Breast epithelium (tissue), 4 donors: ENCODE measurements at regions not wholly inside any gene's neighbourhood (a gene's known extent, or its start where the extent isn't known, plus 50 kb on each side); places are given as distances from the start of the nearest gene placed in this dataset.

Experiments
- DNase-seq, 2 donors: peaks; one replicate each; pipeline ENCODE4 v3.0.0-alpha.2; 2019; ENCODE audit warnings: low spot score in 2 of 2
- H3K27ac ChIP-seq, 2 donors: fragments of 200-600 bp; sonication (generic) in 1 of 2; one replicate each; pipeline ENCODE4 v1.5.1; 2016 to 2019; ENCODE audit warnings: mild to moderate bottlenecking in 1 of 2
- H3K27me3 ChIP-seq, 2 donors: fragments of 200-600 bp; sonication (generic) in 1 of 2; one replicate each; pipeline versions ENCODE4 v1.5.1 to v1.6.0; 2017 to 2019; ENCODE audit warnings: control low read depth in 1 of 2, mild to moderate bottlenecking in 1 of 2
- H3K36me3 ChIP-seq: fragments of 200-600 bp; one replicate; pipeline ENCODE4 v1.5.1; 2019
- H3K4me1 ChIP-seq, 2 donors: fragments of 200-600 bp; sonication (generic); one replicate each; pipeline ENCODE4 v1.5.1; 2016 to 2019; ENCODE audit warnings: control low read depth in 1 of 2
- H3K4me3 ChIP-seq, 3 donors: fragments of 200-600 bp; sonication (generic); 1 replicate in 2 of 3; 2 replicates in 1 of 3; pipeline ENCODE4 v1.5.1; 2016 to 2019; ENCODE audit warnings: mild to moderate bottlenecking in 3 of 3, moderate library complexity in 2 of 3
- H3K9me3 ChIP-seq, 2 donors: fragments of 200-600 bp; sonication (generic) in 1 of 2; one replicate each; pipeline ENCODE4 v1.5.1; 2016 to 2019; ENCODE audit warnings: control low read depth in 1 of 2
- POLR2A ChIP-seq: fragments of 450-650 bp; IDR thresholded peaks from one replicate; pipeline ENCODE4 v1.6.1; 2016; ENCODE audit warnings: antibody characterized with exemption, mild to moderate bottlenecking, moderate library complexity
- POLR2AphosphoS5 ChIP-seq, 3 donors: sonication (generic); formaldehyde crosslinking; IDR thresholded peaks; one replicate each; pipeline ENCODE4 v1.6.1; 2017; ENCODE audit warnings: antibody characterized with exemption in 3 of 3
- intact Hi-C: fragments of 100-400 bp; cut with DNase I; formaldehyde crosslinking; loops from one replicate; pipeline ENCODE4 v1.15.1; 2023; ENCODE audit warnings: low total_unique reads
- TF ChIP-seq, protein P1 (sequence below), 3 donors: fragments of 450-650 bp; IDR thresholded peaks; one replicate each; pipeline ENCODE4 v1.5.1; 2016 to 2017; ENCODE audit warnings: antibody characterized with exemption in 3 of 3, mild to moderate bottlenecking in 3 of 3, moderate library complexity in 3 of 3

DNA sequence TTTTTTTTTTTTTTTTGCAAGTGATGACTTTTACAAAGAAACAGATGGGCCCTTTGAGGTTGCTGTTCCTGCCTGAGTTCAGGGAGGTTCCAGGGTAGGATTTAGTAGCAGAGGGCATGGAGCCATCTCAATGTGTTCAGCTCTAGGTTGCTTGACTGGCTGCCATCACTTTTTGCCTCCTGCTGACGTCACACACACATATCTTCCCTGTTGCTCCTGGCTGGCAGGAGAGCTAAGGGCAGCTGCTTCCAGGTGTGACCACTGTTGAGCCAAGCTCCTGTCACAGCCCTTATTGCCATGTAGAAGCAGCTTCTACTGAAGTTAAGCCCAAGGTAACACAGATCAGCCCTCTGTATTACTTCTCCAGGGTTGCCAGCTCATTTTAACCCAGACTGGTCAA lies 394.2 kb upstream of the SPRED2 start:
- Histone ChIP-seq H3K27me3 (no peaks in the 10 kb centered on the region), H3K27ac (no peak overlapping the region), H3K4me3 (no peak overlapping the region), H3K9me3 (peaks cover 0 to 7% of the 10 kb centered on the region in 2 donors), H3K36me3 (no peaks in the 10 kb centered on the region), H3K4me1 (no peaks in the 10 kb centered on the region)
- TF ChIP-seq, protein P1, sequence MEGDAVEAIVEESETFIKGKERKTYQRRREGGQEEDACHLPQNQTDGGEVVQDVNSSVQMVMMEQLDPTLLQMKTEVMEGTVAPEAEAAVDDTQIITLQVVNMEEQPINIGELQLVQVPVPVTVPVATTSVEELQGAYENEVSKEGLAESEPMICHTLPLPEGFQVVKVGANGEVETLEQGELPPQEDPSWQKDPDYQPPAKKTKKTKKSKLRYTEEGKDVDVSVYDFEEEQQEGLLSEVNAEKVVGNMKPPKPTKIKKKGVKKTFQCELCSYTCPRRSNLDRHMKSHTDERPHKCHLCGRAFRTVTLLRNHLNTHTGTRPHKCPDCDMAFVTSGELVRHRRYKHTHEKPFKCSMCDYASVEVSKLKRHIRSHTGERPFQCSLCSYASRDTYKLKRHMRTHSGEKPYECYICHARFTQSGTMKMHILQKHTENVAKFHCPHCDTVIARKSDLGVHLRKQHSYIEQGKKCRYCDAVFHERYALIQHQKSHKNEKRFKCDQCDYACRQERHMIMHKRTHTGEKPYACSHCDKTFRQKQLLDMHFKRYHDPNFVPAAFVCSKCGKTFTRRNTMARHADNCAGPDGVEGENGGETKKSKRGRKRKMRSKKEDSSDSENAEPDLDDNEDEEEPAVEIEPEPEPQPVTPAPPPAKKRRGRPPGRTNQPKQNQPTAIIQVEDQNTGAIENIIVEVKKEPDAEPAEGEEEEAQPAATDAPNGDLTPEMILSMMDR (IDR thresholded peaks at IDR 0.05), result no peak
- TF ChIP-seq POLR2A, result no peak
- TF ChIP-seq POLR2AphosphoS5 (IDR thresholded peaks at IDR 0.05), result no peak
- DNase-seq, result no peak
- intact Hi-C loops, result no loop called here

DNA sequence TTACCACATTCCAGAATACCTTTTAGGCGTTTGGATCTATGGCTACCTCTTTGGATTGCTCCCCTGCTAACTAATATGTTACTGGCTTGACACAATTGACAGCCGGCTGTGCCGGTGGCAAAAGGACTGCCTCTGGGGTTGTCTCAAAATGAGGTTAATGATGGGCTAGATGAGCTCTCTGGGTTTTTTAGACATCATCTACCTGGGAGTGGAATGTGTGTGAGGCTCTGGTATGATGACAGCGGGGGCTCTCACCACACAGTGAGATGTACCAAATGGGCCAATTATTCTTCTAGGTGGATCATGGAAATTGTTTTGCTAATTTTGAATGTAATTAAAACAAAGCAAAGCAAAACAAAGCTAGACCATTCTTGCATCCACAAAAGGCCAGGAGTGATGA lies 391.1 kb upstream of the SPRED2 start:
- Histone ChIP-seq H3K4me1 (no peaks in the 10 kb centered on the region), H3K27ac (no peak overlapping the region), H3K36me3 (no peaks in the 10 kb centered on the region), H3K9me3 (peaks cover 0 to 7% of the 10 kb centered on the region in 2 donors), H3K4me3 (no peak overlapping the region), H3K27me3 (no peaks in the 10 kb centered on the region)
- TF ChIP-seq, protein P1 (IDR thresholded peaks at IDR 0.05), result no peak
- TF ChIP-seq POLR2A (no peak), POLR2AphosphoS5 (IDR thresholded peaks at IDR 0.05) (no peak)
- no peak for DNase-seq
- intact Hi-C loops, result no loop called here

DNA sequence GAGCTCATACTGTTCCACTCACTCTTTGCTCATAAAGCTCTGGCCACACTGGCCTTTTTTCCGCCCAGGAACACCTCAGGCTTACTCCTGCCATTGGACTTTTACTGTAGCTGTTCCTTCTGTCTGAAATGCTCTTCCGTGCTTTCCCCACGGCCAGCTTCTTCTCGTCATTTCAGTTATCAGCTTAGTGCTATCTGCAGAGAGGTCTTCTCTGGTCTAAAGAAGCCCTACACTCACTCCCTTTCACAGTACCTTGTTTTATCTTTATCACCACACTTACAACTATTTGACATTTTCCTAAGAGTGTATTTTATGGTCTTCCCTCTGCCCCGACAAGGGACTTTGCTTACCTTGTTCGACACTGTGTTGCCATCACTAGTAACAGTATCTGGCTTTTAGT lies 388.1 kb upstream of the SPRED2 start:
- intact Hi-C loops, result no loop called here
- no peak for TF ChIP-seq POLR2AphosphoS5 (IDR thresholded peaks at IDR 0.05)
- TF ChIP-seq, protein P1 (IDR thresholded peaks at IDR 0.05), result no peak
- TF ChIP-seq POLR2A, result no peak
- Histone ChIP-seq H3K27me3 (no peaks in the 10 kb centered on the region), H3K9me3 (peaks cover 0 to 7% of the 10 kb centered on the region in 2 donors), H3K36me3 (no peaks in the 10 kb centered on the region), H3K4me1 (no peaks in the 10 kb centered on the region), H3K27ac (no peak overlapping the region), H3K4me3 (no peak overlapping the region)
- no peak for DNase-seq

DNA sequence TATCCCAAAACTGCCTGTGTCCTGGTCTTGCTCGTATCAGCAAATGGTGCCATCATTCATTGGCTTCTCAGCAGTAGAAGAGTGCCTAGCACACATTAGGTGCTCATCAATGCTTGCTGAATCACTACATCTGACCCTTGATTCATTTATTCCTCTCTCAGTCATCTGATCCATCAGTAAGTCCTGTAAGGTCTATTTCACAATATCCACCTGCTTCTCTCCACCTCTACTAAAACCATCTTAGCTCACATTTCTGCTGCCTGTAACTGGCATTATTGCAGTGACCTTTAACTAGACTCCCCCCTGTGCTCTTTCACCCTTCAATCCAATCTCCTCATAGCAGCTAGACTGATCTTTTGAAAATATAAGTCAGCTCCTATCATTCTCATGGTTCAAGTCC lies 387.6 kb upstream of the SPRED2 start:
- Histone ChIP-seq H3K36me3 (no peaks in the 10 kb centered on the region), H3K4me3 (no peak overlapping the region), H3K27ac (no peak overlapping the region), H3K9me3 (peaks cover 0 to 7% of the 10 kb centered on the region in 2 donors), H3K27me3 (no peaks in the 10 kb centered on the region), H3K4me1 (no peaks in the 10 kb centered on the region)
- DNase-seq, result no peak
- intact Hi-C loops, result no loop called here
- TF ChIP-seq POLR2AphosphoS5 (IDR thresholded peaks at IDR 0.05) (no peak), POLR2A (no peak)
- TF ChIP-seq, protein P1 (IDR thresholded peaks at IDR 0.05), result no peak

DNA sequence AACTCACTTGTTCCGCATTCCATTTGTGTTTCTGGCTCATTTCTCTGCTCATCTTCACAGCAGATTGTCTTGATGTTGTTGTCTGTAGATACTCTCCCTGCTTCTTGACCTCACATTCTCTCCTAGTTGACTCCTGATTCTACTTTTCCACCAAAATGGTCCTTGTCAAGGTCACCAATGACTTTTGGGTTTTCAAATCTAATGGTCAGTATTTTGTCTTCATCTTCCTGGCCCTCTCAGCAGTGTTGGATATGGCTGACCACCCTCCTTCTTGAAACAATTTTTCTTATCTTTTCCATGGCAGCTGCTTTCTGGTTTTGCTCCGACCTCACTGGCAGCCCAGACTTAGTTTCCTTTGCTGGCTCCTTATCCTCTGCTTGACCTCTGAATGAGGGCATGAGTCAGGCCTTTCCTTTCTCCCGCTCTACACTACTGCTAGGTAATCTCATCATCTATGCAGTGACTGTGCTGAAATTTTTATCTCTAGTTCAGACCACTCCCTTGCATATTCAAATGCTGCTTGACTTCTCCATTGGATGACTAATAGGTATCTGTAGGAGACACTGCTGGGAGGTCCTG lies 386.6 kb upstream of the SPRED2 start:
- Histone ChIP-seq H3K27me3 (no peaks in the 10 kb centered on the region), H3K36me3 (no peaks in the 10 kb centered on the region), H3K9me3 (peaks cover 0 to 7% of the 10 kb centered on the region in 2 donors), H3K27ac (no peak overlapping the region), H3K4me1 (no peaks in the 10 kb centered on the region), H3K4me3 (no peak overlapping the region)
- DNase-seq, result no peak
- intact Hi-C loops, result no loop called here
- TF ChIP-seq POLR2A (no peak), POLR2AphosphoS5 (IDR thresholded peaks at IDR 0.05) (no peak)
- TF ChIP-seq, protein P1 (IDR thresholded peaks at IDR 0.05), result no peak
